ENCODE measurements at regions not wholly inside any gene's neighbourhood (a gene's known extent, or its start where the extent isn't known, plus 50 kb on each side); places are given as distances from the start of the nearest gene placed in this dataset.
A peak's percentile ranks its signal among the peaks of the same experiment; 100 is the strongest.
"Not testable (repeated sequence)": the region's sequence is repeated elsewhere in the genome, so short reads cannot be mapped to it uniquely, and the experiment has no call there.

DNA sequence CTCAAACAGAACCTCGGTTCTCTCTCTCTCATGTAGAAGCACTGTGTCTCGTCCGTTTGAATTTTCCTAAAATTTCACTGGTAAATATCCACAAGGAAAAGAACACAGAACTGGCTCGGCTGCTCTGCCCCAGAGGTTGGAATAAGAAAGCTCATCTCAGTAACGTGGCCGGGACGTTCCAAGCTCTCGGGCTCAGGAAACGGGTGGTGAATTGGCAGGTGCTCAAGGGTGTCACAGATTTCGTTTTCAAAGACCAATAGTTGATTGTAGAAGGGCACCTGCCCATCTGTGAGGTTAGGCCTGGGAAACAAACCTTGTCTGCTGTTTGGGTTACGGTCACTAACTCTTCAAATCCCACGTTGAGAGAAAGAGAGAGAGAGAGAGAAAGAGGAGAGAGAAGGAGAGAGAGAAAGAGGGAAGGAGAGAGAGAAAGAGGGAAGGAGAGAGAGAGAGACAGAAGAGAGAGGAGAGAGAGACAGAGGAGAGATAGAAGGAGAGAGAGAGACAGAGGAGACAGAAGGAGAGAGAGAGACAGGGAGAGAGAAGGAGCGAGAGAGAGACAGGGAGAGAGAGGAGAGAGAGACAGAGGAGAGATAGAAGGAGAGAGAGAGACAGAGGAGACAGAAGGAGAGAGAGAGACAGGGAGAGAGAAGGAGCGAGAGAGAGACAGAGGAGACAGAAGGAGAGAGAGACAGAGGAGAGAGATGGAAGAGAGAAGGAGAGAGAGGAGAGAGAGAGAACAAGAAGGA, 106.6 kb downstream of the CRLF2 start:
- DNase-seq (ENCODE audit: low read depth, low spot score) = no peak
- no peak overlapping the region for H3K4me3 ChIP-seq (ENCODE audit: low read length)

GRCh38 chrX:1105031-1105430, 107.4 kb downstream of the CRLF2 start:
- DNase-seq (ENCODE audit: low read depth, low spot score); H3K4me3 ChIP-seq (ENCODE audit: low read length): not testable (repeated sequence)

- no peak for DNase-seq (ENCODE audit: low read depth, low spot score)
- no peak overlapping the region for H3K4me3 ChIP-seq (ENCODE audit: low read length)
Measured at GRCh38 chrX:1103360-1103759, 109.1 kb downstream of the CRLF2 start.

- no peak overlapping the region for H3K4me3 ChIP-seq (ENCODE audit: low read length)
- DNase-seq (ENCODE audit: low read depth, low spot score) = no peak
Measured at GRCh38 chrX:1102786-1103185, 109.7 kb downstream of the CRLF2 start.

GRCh38 chrX:1102221-1102620, 110.2 kb downstream of the CRLF2 start:
- DNase-seq (ENCODE audit: low read depth, low spot score); H3K4me3 ChIP-seq (ENCODE audit: low read length): not testable (repeated sequence)

- no peak overlapping the region for H3K4me3 ChIP-seq (ENCODE audit: low read length)
- DNase-seq (ENCODE audit: low read depth, low spot score) = no peak
Measured at GRCh38 chrX:1099146-1099770, 113.2 kb downstream of the CRLF2 start.

GRCh38 chrX:1097328-1097727, 115.1 kb downstream of the CRLF2 start:
- H3K4me3 ChIP-seq (ENCODE audit: low read length) = no peak overlapping the region
- no peak for DNase-seq (ENCODE audit: low read depth, low spot score)

DNA sequence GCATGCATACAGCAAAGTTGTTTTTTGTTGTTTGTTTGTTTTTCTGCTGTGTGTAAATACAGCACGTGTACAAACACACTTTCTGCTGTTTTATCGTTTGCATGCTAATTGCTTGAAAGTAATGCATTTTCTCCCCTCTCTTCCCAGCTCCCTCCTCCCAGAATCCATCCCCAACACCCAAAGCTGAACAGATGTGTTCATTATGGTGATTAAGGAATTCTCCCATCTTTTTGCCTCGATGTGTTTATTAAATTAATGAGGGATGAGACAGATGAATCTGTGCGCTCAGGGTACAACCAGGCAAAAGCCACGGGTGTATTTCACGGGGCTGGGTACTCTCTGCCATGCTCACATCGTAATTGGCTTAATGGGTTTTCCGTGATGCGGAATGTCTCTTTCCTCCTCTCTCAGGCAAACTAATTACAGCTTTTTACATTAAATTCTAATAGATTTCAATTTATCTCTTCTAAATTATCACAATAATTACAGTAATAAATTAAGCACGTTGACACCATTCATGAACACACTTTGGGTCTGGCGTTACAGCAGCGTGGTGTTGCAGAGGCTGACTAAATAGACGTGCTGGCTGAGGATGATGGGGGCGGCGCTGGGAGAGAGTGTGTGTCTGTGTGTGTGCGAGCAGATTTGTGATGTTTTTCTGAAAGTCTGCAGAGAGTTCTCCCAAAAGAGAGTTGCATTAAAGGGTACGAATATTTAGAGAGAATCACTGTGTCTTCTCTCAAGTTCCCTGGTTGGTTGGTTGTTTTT, 117.7 kb downstream of the CRLF2 start:
- no peak for DNase-seq (ENCODE audit: low read depth, low spot score)
- H3K4me3 ChIP-seq (ENCODE audit: low read length) = no peak overlapping the region

GRCh38 chrX:1093586-1094421, 118.6 kb downstream of the CRLF2 start:
- H3K4me3 ChIP-seq (ENCODE audit: low read length) = no peak overlapping the region; the same call in 1 of the 2 replicates
- DNase-seq (ENCODE audit: low read depth, low spot score) = no peak

DNA sequence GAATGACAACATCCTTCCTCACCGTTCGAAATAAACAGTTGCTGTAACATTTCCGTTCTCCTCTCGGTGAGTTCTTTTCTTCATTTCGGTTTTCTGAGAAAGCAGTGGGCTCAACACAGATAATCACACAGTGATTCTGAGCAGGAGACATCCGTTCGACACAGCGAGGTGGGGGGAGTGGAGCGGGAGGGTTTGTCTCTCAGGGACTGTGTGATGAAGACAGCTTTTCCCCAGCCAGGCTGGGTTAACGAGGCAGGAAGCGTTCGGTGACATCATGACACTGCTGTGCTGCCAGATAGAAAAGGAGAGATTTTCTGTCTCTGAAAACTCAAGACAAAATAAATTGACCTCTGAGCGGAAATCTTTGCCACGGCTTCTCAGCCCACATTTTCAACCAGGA, 119.3 kb downstream of the CRLF2 start:
- peak; percentile 30 for DNase-seq (ENCODE audit: low read depth, low spot score)
- H3K4me3 ChIP-seq (ENCODE audit: low read length) = peak overlapping the region; percentile 21

GRCh38 chrX:1086444-1087409, 125.7 kb downstream of the CRLF2 start:
- H3K4me3 ChIP-seq (ENCODE audit: low read length) = no peak overlapping the region
- no peak for DNase-seq (ENCODE audit: low read depth, low spot score)

DNA sequence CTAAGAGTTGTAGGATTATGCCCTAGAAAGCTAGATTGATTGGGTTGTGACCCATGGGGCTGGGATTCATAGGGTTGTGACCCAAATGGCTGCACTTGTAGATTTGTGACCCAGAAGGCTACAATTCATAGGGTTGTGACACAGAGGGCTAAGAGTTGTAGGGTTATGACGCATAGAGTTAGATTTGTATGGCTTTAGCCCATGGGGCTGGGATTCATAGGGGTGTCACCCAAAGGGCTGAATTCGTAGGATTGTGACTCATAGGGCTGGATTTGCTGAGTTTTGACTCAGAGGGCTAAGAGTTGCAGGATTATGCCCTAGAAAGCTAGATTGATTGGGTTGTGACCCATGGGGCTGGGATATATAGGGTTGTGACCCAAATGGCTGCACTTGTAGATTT, 126.6 kb downstream of the CRLF2 start:
- not testable (repeated sequence) for DNase-seq (ENCODE audit: low read depth, low spot score); H3K4me3 ChIP-seq (ENCODE audit: low read length)

DNA sequence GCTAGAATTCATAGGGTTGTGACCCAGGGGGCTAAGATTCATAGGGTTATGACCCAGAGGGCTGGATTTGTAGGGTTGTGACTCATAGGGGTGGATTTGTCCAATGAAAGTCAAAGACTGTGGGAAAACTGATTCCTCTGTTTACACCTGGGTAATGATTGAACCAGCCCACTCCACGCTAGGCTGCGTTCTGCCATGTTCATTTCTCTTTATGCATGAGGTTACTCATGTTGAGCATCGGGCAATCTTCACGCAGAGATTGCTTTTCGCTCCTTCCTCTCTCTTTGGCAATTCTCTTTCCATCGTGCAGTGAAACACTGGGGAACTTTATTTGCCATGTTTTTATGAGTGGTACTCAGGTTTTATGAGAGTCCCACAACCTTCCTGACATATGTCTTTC, 127.8 kb downstream of the CRLF2 start:
- no peak for DNase-seq (ENCODE audit: low read depth, low spot score)
- H3K4me3 ChIP-seq (ENCODE audit: low read length) = no peak overlapping the region

DNA sequence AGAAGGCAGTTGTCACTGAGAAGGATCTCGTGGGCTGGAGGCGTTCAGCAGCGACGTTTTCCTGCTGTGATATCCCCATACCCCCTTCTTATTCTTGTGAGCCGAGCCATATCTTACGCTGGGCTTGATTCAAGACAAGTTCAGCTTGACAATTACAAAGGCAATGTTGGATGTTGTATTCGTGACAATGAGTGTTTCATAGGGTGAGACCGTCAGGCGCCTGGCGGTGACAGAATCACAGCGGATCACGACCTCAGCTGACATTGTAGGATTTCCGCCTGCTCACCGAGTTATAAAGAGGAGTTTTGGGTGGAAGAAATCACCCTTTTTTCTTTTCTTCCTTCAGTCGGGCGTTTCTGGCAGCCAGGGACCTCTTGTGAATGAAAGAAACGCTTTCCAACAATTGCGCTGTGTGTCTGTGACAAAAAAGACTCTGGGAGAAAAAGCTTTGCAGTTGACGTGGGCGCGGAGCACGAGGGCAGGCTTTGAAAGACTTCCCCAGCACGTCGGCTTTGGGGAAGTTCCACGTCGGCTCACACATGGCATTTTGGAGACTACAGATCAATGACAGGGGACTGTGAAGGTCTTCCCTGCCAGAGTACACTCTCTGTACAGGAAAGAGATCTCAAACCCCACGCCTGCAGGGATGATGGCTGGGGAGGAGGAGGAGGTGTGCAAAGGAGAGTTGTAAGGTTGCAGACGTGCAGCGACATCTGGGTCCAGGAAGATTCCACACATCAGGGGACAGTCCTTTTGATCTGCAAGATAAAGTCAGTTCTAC, 135.4 kb downstream of the CRLF2 start:
- DNase-seq (ENCODE audit: low read depth, low spot score) = no peak
- no peak overlapping the region for H3K4me3 ChIP-seq (ENCODE audit: low read length)

- DNase-seq (ENCODE audit: low read depth, low spot score) = no peak
- H3K4me3 ChIP-seq (ENCODE audit: low read length) = no peak overlapping the region
Measured at GRCh38 chrX:1075741-1076140, 136.7 kb downstream of the CRLF2 start.

GRCh38 chrX:1075156-1075555, 137.3 kb downstream of the CRLF2 start:
- no peak overlapping the region for H3K4me3 ChIP-seq (ENCODE audit: low read length)
- no peak for DNase-seq (ENCODE audit: low read depth, low spot score)

GRCh38 chrX:1074755-1075154, 137.7 kb downstream of the CRLF2 start:
- H3K4me3 ChIP-seq (ENCODE audit: low read length) = no peak overlapping the region
- DNase-seq (ENCODE audit: low read depth, low spot score) = no peak

DNA sequence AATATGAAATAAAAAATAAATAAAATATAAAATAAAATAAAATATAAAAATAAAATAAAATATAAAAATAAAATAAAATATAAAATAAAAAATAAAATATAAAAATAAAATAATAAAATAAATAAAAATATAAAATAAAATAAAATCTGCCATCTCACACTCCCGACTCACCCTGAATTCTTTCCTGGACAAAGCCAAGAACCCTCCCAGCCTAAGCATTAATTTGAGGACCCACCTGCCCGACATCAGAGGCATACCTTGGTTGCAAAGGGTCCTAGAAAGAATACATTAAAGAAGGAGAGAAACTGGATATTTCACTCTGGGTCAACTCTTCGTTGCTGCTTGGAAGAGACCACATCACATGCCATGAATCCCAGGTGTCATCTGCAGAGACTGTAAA, 138.3 kb downstream of the CRLF2 start:
- DNase-seq (ENCODE audit: low read depth, low spot score) = no peak
- H3K4me3 ChIP-seq (ENCODE audit: low read length) = no peak overlapping the region
